PC-3 (cell line): ENCODE measurements at regions not wholly inside any gene's neighbourhood (a gene's known extent, or its start where the extent isn't known, plus 50 kb on each side); places are given as distances from the start of the nearest gene placed in this dataset.

Source experiments
- ATAC-seq: fragments of 200-7000 bp; cut with Tn5 transposase; 2 replicates; pipeline ENCODE4 v1.9.1; 2020; ENCODE audit warnings: mild to moderate bottlenecking, moderate library complexity
- BruUV-seq: library from RNA; stranded (reverse); fragments of 400-500 nt; replicated peaks from 2 replicates; lab custom pipeline; 2021; lab: Mats Ljungman, UMichigan
- CTCF ChIA-PET: fragments of 300-600 bp; sonication (Branson Sonifier 250); formaldehyde crosslinking; loops from one replicate; lab custom pipeline; 2022; ENCODE audit warnings: antibody characterized with exemption; lab: Charles Lee
- POLR2A ChIA-PET: fragments of 300-600 bp; sonication (Branson Sonifier 250); formaldehyde crosslinking; loops from one replicate; lab custom pipeline; 2022; ENCODE audit warnings: antibody characterized with exemption; ENCODE audit not compliant: unreplicated experiment; lab: Charles Lee
- DNase-seq: peaks from one replicate; pipeline ENCODE4 v3.0.0-alpha.2; 2015
- H2AFZ ChIP-seq: fragments of 300-600 bp; sonication (generic); 2 replicates; pipeline ENCODE4 v1.6.0; 2016; ENCODE audit warnings: antibody characterized with exemption, low read length
- H3F3A ChIP-seq: fragments of 300-600 bp; sonication (generic); one replicate; pipeline ENCODE4 v1.6.0; 2017; ENCODE audit warnings: antibody characterized with exemption, low read length, control low read depth, mild to moderate bottlenecking; ENCODE audit not compliant: unreplicated experiment
- H3K27ac ChIP-seq: fragments of 300-600 bp; sonication (generic); 2 replicates; pipeline ENCODE4 v1.5.1; 2016; ENCODE audit warnings: mild to moderate bottlenecking, low read length
- H3K27me3 ChIP-seq: fragments of 300-600 bp; sonication (generic); 2 replicates; pipeline ENCODE4 v1.6.1; 2016; ENCODE audit warnings: low read length, mixed read lengths
- H3K36me3 ChIP-seq: fragments of 300-600 bp; sonication (generic); 2 replicates; pipeline ENCODE4 v1.6.1; 2016; ENCODE audit warnings: low read depth, mixed run types, low read length, mixed read lengths
- H3K4me1 ChIP-seq: fragments of 300-600 bp; sonication (generic); 2 replicates; pipeline ENCODE4 v1.5.1; 2016; ENCODE audit warnings: low read length; ENCODE audit not compliant: insufficient read depth
- H3K4me2 ChIP-seq: fragments of 300-600 bp; sonication (generic); 2 replicates; pipeline ENCODE4 v1.6.0; 2016; ENCODE audit warnings: low read length
- H3K4me3 ChIP-seq: fragments of 300-600 bp; sonication (generic); 2 replicates; pipeline ENCODE4 v1.5.1; 2016; ENCODE audit warnings: mild to moderate bottlenecking, low read length, mixed read lengths
- H3K79me2 ChIP-seq: fragments of 300-600 bp; sonication (generic); 2 replicates; pipeline ENCODE4 v1.6.1; 2017; ENCODE audit warnings: low read length, mixed read lengths
- H3K9ac ChIP-seq: fragments of 300-600 bp; sonication (generic); 2 replicates; pipeline ENCODE4 v1.6.0; 2016; ENCODE audit warnings: mild to moderate bottlenecking, low read length
- H3K9me2 ChIP-seq: fragments of 300-600 bp; sonication (generic); replicated peaks from 2 replicates; pipeline ENCODE4 v1.6.1; 2016; ENCODE audit warnings: mixed run types, low read length, mixed read lengths
- H3K9me3 ChIP-seq: fragments of 300-600 bp; sonication (generic); 2 replicates; pipeline ENCODE4 v1.6.1; 2016; ENCODE audit warnings: low read length, mixed read lengths
- H4K20me1 ChIP-seq: fragments of 300-600 bp; sonication (generic); 2 replicates; pipeline ENCODE4 v1.6.1; 2016; ENCODE audit warnings: low read length, mixed read lengths
- EZH2 ChIP-seq: fragments of 300-600 bp; sonication (generic); IDR thresholded peaks from one replicate; pipeline ENCODE4 v1.6.1; 2017; ENCODE audit warnings: antibody characterized with exemption, mild to moderate bottlenecking, low read length; ENCODE audit not compliant: unreplicated experiment
- EZH2phosphoT487 ChIP-seq: fragments of 300-600 bp; sonication (generic); IDR thresholded peaks from 2 replicates; pipeline ENCODE4 v1.6.1; 2018; ENCODE audit warnings: mild to moderate bottlenecking, antibody characterized with exemption, low read length, borderline replicate concordance
- intact Hi-C: fragments of 100-400 bp; cut with micrococcal nuclease; formaldehyde crosslinking; loops from 2 replicates; pipeline ENCODE4 v1.9.0; 2023
- TF ChIP-seq, protein P1 (sequence below): fragments of 300-600 bp; sonication (generic); conservative IDR thresholded peaks from 2 replicates; pipeline ENCODE4 v1.5.1; 2017; ENCODE audit warnings: antibody characterized with exemption, low read depth, mild to moderate bottlenecking, low read length

- peak overlapping the region; percentile 60; the same call in 1 of the 2 replicates for H2AFZ ChIP-seq
- no peaks in the 10 kb centered on the region for H3K79me2 ChIP-seq
- BruUV-seq = no TSS peak
- no peak overlapping the region for H3K4me3 ChIP-seq
- no peaks in the 10 kb centered on the region for H3K9me3 ChIP-seq
- H3K4me2 ChIP-seq = peak overlapping the region; percentile 33; the same call in 1 of the 2 replicates
- TF ChIP-seq EZH2phosphoT487 (no peak), EZH2 (no peak)
- TF ChIP-seq, protein P1, sequence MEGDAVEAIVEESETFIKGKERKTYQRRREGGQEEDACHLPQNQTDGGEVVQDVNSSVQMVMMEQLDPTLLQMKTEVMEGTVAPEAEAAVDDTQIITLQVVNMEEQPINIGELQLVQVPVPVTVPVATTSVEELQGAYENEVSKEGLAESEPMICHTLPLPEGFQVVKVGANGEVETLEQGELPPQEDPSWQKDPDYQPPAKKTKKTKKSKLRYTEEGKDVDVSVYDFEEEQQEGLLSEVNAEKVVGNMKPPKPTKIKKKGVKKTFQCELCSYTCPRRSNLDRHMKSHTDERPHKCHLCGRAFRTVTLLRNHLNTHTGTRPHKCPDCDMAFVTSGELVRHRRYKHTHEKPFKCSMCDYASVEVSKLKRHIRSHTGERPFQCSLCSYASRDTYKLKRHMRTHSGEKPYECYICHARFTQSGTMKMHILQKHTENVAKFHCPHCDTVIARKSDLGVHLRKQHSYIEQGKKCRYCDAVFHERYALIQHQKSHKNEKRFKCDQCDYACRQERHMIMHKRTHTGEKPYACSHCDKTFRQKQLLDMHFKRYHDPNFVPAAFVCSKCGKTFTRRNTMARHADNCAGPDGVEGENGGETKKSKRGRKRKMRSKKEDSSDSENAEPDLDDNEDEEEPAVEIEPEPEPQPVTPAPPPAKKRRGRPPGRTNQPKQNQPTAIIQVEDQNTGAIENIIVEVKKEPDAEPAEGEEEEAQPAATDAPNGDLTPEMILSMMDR = no peak
- no peaks in the 10 kb centered on the region for H3K9me2 ChIP-seq
- DNase-seq = peak; percentile 70
- intact Hi-C loops = no loop called here
- ATAC-seq = peak; percentile 94
- ChIA-PET CTCF (no interaction called here), POLR2A (no interaction called here)
- no peaks in the 10 kb centered on the region for H3K36me3 ChIP-seq
- H4K20me1 ChIP-seq = no peaks in the 10 kb centered on the region
- H3K27me3 ChIP-seq = no peaks in the 10 kb centered on the region
- 0 out of 2 replicates have a peak overlapping the region, but pooled peaks have one; percentile 25 for H3K27ac ChIP-seq
- H3K9ac ChIP-seq = no peak overlapping the region
- H3F3A ChIP-seq = no peaks in the 10 kb centered on the region
- H3K4me1 ChIP-seq = peaks cover 8% of the 10 kb centered on the region; the same call in 1 of the 2 replicates
Measured at GRCh38 chr9:36738318-36738976, 165.8 kb downstream of the MELK start.

GRCh38 chr9:36739373-36740116 is 166.8 kb downstream of the MELK start:
- Histone ChIP-seq H3K9ac (no peak overlapping the region), H3K79me2 (no peaks in the 10 kb centered on the region), H2AFZ (no peak overlapping the region), H4K20me1 (no peaks in the 10 kb centered on the region), H3K27ac (no peak overlapping the region), H3F3A (no peaks in the 10 kb centered on the region), H3K9me3 (no peaks in the 10 kb centered on the region), H3K36me3 (no peaks in the 10 kb centered on the region), H3K4me3 (no peak overlapping the region), H3K4me1 (peaks cover 8% of the 10 kb centered on the region; the same call in 1 of the 2 replicates), H3K4me2 (no peak overlapping the region), H3K9me2 (no peaks in the 10 kb centered on the region), H3K27me3 (no peaks in the 10 kb centered on the region)
- no TSS peak for BruUV-seq
- ChIA-PET CTCF (no interaction called here), POLR2A (no interaction called here)
- ATAC-seq (no peak), DNase-seq (no peak)
- intact Hi-C loops = no loop called here
- TF ChIP-seq EZH2phosphoT487 (no peak), EZH2 (no peak)
- TF ChIP-seq, protein P1 = no peak
